ENCODE measurements at regions not wholly inside any gene's neighbourhood (a gene's known extent, or its start where the extent isn't known, plus 50 kb on each side); places are given as distances from the start of the nearest gene placed in this dataset.

DNA sequence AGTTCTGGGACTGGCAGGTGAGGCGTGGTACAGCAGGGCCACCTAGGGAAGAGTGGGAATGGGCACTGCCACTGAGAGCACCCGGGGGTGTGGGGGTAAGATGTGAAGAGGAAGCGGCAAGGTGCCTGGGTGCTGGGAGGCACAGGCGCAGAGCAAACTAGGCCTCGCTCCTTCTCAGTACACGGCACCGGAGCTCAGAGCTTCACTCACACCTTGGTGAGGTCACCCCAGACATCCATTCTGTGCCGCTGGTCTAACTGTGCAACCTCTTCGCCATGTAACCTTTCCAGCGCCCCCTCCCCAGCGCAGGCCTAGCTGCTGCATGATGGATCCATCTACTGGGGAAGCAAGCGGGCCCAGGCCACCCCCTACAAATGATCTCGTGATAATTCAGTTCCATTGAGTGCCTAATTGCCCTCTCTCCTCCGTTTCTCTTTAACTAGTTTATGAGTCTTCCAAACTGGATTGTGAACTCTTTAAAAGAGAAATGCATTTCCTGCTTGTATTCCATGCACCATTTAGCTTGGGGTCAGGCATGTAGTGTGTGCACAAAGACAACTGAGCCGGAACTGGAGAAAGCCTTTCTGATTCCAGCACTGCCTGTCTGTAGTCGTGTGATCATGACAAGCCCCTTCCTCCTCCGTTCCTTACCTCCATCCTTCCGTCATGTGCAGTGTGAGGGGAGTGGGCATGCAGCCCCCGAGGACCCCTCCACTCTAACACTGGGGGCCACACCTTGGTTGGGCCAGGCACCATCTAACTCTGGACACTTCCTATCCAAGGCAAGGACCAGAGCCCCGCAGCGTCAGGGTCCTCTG is 1475.2 kb downstream of the TBC1D22A start:
- POLR2A ChIA-PET: no interaction called here
- TF ChIP-seq, protein P1, sequence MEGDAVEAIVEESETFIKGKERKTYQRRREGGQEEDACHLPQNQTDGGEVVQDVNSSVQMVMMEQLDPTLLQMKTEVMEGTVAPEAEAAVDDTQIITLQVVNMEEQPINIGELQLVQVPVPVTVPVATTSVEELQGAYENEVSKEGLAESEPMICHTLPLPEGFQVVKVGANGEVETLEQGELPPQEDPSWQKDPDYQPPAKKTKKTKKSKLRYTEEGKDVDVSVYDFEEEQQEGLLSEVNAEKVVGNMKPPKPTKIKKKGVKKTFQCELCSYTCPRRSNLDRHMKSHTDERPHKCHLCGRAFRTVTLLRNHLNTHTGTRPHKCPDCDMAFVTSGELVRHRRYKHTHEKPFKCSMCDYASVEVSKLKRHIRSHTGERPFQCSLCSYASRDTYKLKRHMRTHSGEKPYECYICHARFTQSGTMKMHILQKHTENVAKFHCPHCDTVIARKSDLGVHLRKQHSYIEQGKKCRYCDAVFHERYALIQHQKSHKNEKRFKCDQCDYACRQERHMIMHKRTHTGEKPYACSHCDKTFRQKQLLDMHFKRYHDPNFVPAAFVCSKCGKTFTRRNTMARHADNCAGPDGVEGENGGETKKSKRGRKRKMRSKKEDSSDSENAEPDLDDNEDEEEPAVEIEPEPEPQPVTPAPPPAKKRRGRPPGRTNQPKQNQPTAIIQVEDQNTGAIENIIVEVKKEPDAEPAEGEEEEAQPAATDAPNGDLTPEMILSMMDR (IDR thresholded peaks at IDR 0.05; ENCODE audit: insufficient read depth, low read depth, low read length): no peak
- Histone ChIP-seq H3K27me3 (ENCODE audit: control insufficient read depth, insufficient read depth, low read length) (no peaks in the 10 kb centered on the region), H3K4me3 (ENCODE audit: low read depth, low read length) (no peak overlapping the region), H3K36me3 (ENCODE audit: control insufficient read depth, insufficient read depth, low read length) (no peaks in the 10 kb centered on the region)
- no peak for DNase-seq (ENCODE audit: low read depth)
- CTCF ChIA-PET: no interaction called here

DNA sequence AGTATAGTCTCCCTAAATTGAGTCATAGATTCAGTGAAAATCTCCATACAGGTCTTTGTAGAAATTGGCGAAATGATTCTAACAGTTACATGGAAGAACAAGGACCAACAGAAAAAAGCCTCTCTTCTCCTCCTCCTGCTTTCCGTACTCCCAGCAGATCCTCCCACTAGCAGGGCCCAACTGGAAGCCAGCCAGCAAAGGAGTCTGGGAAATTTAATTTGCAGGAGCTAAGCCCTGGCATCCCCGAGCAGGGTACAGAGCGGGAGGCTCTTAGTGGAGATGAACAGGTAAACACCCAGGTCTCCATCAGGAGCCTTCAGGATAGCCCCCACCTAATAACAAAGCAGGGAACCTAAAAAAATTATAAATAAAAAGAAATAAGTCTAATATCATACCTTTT is 1473.8 kb downstream of the TBC1D22A start:
- no peaks in the 10 kb centered on the region for H3K36me3 ChIP-seq (ENCODE audit: control insufficient read depth, insufficient read depth, low read length)
- ChIA-PET CTCF (no interaction called here), POLR2A (no interaction called here)
- H3K4me3 ChIP-seq (ENCODE audit: low read depth, low read length): no peak overlapping the region
- TF ChIP-seq, protein P1 (IDR thresholded peaks at IDR 0.05; ENCODE audit: insufficient read depth, low read depth, low read length): no peak
- no peak for DNase-seq (ENCODE audit: low read depth)
- no peaks in the 10 kb centered on the region for H3K27me3 ChIP-seq (ENCODE audit: control insufficient read depth, insufficient read depth, low read length)

DNA sequence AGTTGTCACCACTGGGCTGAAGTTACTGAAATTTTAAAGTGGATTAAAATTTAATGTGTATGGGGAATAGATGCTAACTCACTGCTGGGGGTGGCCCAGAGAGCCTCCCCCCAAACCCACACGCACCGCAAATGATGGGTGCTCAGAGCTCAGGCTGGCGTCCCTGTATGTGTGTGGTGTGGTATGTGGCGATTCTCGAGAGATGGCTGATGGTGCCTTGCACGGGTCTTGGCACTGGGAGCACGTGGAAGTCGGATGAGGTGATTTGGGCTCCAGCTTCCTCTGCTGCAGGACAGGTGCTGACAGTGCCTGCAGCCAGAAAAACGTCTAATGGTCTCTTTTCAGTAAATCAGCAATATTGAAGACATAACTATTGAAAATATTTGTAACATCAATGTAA is 1473.3 kb downstream of the TBC1D22A start:
- POLR2A ChIA-PET: no interaction called here
- DNase-seq (ENCODE audit: low read depth): no peak
- TF ChIP-seq, protein P1 (IDR thresholded peaks at IDR 0.05; ENCODE audit: insufficient read depth, low read depth, low read length): no peak

DNA sequence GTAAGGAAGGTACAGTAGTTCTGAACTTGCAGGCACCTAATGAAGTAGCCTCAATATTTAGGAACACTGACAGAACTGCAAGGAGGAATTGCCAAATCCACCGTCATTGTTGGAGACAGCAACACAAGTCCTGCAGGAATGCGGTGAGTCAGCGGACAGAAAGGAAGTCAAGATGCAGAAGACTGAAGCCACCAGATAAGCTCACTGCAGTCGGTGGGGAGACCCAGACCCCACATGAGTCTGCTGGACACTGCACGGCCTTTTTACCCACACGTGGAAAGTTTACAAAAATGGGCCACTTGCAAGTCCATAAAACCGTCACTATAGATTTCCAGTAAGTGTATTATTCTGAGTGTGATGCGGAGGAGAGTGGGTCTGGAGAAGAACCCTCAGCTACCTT is 1471.6 kb downstream of the TBC1D22A start:
- POLR2A ChIA-PET: no interaction called here
- no peak for DNase-seq (ENCODE audit: low read depth)

More for the DNA sequence above, 1473.3 kb downstream of the TBC1D22A start:
- Histone ChIP-seq H3K4me3 (ENCODE audit: low read depth, low read length) (no peak overlapping the region), H3K36me3 (ENCODE audit: control insufficient read depth, insufficient read depth, low read length) (no peaks in the 10 kb centered on the region), H3K27me3 (ENCODE audit: control insufficient read depth, insufficient read depth, low read length) (no peaks in the 10 kb centered on the region)
- CTCF ChIA-PET: no interaction called here

DNA sequence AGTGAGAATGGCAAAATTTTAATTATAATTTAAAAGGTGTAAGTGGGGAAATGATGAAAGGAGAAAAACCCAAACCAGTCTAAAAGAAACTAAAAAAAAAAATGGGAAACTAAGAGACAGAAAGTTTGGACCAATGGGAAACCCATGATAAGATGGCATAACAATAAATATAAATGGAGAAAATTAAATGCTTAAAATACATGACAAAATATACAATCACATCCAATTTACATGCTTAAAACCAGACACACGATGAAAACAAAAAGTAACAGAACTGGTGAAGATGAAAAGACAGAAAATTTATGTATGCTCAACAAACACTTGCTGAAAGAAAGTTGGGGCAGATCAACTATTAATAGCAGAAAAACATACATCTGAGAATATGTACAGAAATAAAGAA is 1471.1 kb downstream of the TBC1D22A start:
- Histone ChIP-seq H3K36me3 (ENCODE audit: control insufficient read depth, insufficient read depth, low read length) (no peaks in the 10 kb centered on the region), H3K4me3 (ENCODE audit: low read depth, low read length) (no peak overlapping the region), H3K27me3 (ENCODE audit: control insufficient read depth, insufficient read depth, low read length) (no peaks in the 10 kb centered on the region)
- CTCF ChIA-PET: no interaction called here
- TF ChIP-seq, protein P1 (IDR thresholded peaks at IDR 0.05; ENCODE audit: insufficient read depth, low read depth, low read length): no peak
- POLR2A ChIA-PET: no interaction called here
- DNase-seq (ENCODE audit: low read depth): no peak

More for the DNA sequence above, 1471.6 kb downstream of the TBC1D22A start:
- Histone ChIP-seq H3K36me3 (ENCODE audit: control insufficient read depth, insufficient read depth, low read length) (no peaks in the 10 kb centered on the region), H3K4me3 (ENCODE audit: low read depth, low read length) (no peak overlapping the region), H3K27me3 (ENCODE audit: control insufficient read depth, insufficient read depth, low read length) (no peaks in the 10 kb centered on the region)
- CTCF ChIA-PET: no interaction called here
- TF ChIP-seq, protein P1 (IDR thresholded peaks at IDR 0.05; ENCODE audit: insufficient read depth, low read depth, low read length): no peak

Data from BJ (cell line).